Muscle layer of duodenum (tissue), 2 donors: ENCODE measurements at regions not wholly inside any gene's neighbourhood (a gene's known extent, or its start where the extent isn't known, plus 50 kb on each side); places are given as distances from the start of the nearest gene placed in this dataset.
"Not testable (repeated sequence)": the region's sequence is repeated elsewhere in the genome, so short reads cannot be mapped to it uniquely, and the experiment has no call there.

Experiments
- H3K27ac ChIP-seq: one replicate; pipeline ENCODE4 v1.7.0; 2013; ENCODE audit warnings: mild to moderate bottlenecking, low read length
- H3K27me3 ChIP-seq: one replicate; pipeline ENCODE4 v1.7.0; 2013; ENCODE audit warnings: low read depth, mild to moderate bottlenecking, control low read depth, low read length
- H3K36me3 ChIP-seq, 2 donors: one replicate each; pipeline ENCODE4 v1.7.0; 2013; ENCODE audit warnings: low read length in 2 of 2, control low read depth in 1 of 2, mild to moderate bottlenecking in 1 of 2; ENCODE audit not compliant: insufficient read depth in 2 of 2, control insufficient read depth in 1 of 2
- H3K4me1 ChIP-seq, 2 donors: one replicate each; pipeline ENCODE4 v1.7.0; 2013; ENCODE audit warnings: low read length in 2 of 2, mild to moderate bottlenecking in 2 of 2, control low read depth in 1 of 2, moderate library complexity in 1 of 2; ENCODE audit not compliant: insufficient read depth in 2 of 2, control insufficient read depth in 1 of 2
- H3K4me3 ChIP-seq, 2 donors: one replicate each; pipeline ENCODE4 v1.7.0; 2013; ENCODE audit warnings: low read length in 2 of 2, low read depth in 1 of 2, mild to moderate bottlenecking in 1 of 2
- H3K9me3 ChIP-seq, 2 donors: one replicate each; pipeline ENCODE4 v1.7.0; 2013; ENCODE audit warnings: low read length in 2 of 2, control low read depth in 1 of 2, mild to moderate bottlenecking in 1 of 2; ENCODE audit not compliant: control insufficient read depth in 1 of 2
- donor health status: healthy.

- H3K27ac ChIP-seq = no peak overlapping the region
Observed at GRCh38 chr17:21505819-21506815, 130.0 kb downstream of the KCNJ12 start.

GRCh38 chr17:21507806-21508205, 131.6 kb downstream of the KCNJ12 start:
- peaks cover 13% of the 10 kb centered on the region for H3K27me3 ChIP-seq
- H3K4me3 ChIP-seq, H3K36me3 ChIP-seq, H3K9me3 ChIP-seq, H3K4me1 ChIP-seq, H3K27ac ChIP-seq: not testable (repeated sequence)

More at GRCh38 chr17:21505819-21506815, 130.0 kb downstream of the KCNJ12 start:
- H3K4me1 ChIP-seq = no peaks in the 10 kb centered on the region
- no peaks in the 10 kb centered on the region for H3K36me3 ChIP-seq
- no peak overlapping the region for H3K4me3 ChIP-seq
- H3K9me3 ChIP-seq = no peaks in the 10 kb centered on the region
- peaks cover 9% of the 10 kb centered on the region for H3K27me3 ChIP-seq

GRCh38 chr17:21508211-21508610, 132.1 kb downstream of the KCNJ12 start:
- H3K27me3 ChIP-seq = peaks cover 13% of the 10 kb centered on the region
- H3K4me3 ChIP-seq = no peak overlapping the region
- no peaks in the 10 kb centered on the region for H3K4me1 ChIP-seq
- no peaks in the 10 kb centered on the region for H3K36me3 ChIP-seq
- no peak overlapping the region for H3K27ac ChIP-seq
- H3K9me3 ChIP-seq = no peaks in the 10 kb centered on the region

- H3K4me1 ChIP-seq, H3K27ac ChIP-seq, H3K36me3 ChIP-seq, H3K9me3 ChIP-seq, H3K4me3 ChIP-seq: not testable (repeated sequence)
- peaks cover 13% of the 10 kb centered on the region for H3K27me3 ChIP-seq
Observed at GRCh38 chr17:21509356-21509755, 133.2 kb downstream of the KCNJ12 start.

DNA sequence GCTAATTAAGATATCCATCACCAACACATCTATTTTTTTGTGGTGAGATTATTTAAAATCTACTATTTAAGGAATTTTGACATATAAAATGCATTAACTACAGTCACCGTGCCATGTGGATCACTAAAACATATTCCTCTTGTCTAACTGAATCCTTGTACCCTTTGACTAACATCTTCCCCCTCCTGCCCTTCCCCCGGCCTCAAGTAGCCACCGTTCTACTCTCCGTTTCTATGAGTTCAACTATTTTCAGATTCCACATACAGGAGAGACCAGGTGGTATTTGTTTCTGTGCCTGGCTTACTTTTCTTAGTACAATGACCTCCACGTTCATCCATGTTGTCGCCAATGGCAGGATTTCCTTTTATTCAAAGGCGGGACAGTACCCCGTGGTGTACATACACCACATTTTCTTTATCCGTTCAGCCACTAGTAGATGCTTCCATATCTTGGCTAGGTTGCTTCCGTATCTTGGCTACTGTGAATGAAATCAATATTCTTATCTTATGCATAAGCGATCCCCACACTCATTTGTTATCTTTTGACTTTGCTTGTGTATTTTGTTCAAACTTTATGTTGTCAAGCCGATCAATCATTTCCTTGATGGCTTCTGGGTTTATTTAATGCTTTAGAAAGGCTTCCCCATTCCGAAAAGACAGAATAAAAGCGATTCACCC, 134.7 kb downstream of the KCNJ12 start:
- H3K4me1 ChIP-seq = no peaks in the 10 kb centered on the region
- no peaks in the 10 kb centered on the region for H3K9me3 ChIP-seq
- no peak overlapping the region for H3K27ac ChIP-seq
- H3K27me3 ChIP-seq = peaks cover 13% of the 10 kb centered on the region
- peak overlapping the region; percentile 52 to 62 for H3K4me3 ChIP-seq
- no peaks in the 10 kb centered on the region for H3K36me3 ChIP-seq

GRCh38 chr17:21511363-21512195, 135.4 kb downstream of the KCNJ12 start:
- Histone ChIP-seq H3K4me3 (peak overlapping the region; percentile 52 to 62), H3K4me1 (no peaks in the 10 kb centered on the region), H3K27me3 (peaks cover 13% of the 10 kb centered on the region), H3K36me3 (no peaks in the 10 kb centered on the region), H3K9me3 (no peaks in the 10 kb centered on the region), H3K27ac (no peak overlapping the region)

DNA sequence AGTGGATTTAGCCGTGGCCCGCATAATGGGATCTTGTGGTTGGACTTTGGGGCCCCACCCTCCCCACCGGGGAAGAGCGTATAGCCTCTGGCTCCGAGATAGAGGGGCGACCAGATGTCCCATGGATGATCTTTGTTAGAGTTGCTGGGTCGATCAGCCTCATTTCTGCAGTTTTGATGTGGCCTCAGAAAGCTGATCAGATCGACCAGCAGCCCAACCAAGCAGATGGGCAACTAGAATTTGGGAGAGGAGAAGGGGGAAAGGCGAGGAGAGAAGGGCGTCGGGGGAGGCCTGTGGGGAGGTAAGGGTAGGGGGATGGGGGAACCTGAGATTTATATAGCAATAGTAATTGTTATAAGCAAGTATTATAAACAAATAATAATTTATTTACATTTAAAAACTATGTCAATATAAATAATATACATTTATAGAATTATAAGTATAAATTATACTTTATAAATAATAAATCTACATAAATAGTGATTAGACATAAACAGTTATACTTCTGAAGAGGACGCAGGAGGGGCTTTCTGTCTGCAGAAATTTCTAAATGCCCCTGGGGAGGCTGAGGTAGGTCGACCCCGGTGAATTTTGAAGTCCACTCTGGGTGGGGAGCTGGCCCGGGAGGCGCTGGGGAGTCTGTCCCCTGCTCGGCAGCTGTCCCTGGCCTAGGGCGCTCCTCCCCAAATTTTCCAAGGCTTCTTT, 136.3 kb downstream of the KCNJ12 start:
- H3K27ac ChIP-seq = no peak overlapping the region
- H3K27me3 ChIP-seq = peaks cover 13% of the 10 kb centered on the region
- no peaks in the 10 kb centered on the region for H3K9me3 ChIP-seq
- no peaks in the 10 kb centered on the region for H3K36me3 ChIP-seq
- H3K4me1 ChIP-seq = no peaks in the 10 kb centered on the region
- peak overlapping the region in 1 of 2 donors; percentile 16 for H3K4me3 ChIP-seq

DNA sequence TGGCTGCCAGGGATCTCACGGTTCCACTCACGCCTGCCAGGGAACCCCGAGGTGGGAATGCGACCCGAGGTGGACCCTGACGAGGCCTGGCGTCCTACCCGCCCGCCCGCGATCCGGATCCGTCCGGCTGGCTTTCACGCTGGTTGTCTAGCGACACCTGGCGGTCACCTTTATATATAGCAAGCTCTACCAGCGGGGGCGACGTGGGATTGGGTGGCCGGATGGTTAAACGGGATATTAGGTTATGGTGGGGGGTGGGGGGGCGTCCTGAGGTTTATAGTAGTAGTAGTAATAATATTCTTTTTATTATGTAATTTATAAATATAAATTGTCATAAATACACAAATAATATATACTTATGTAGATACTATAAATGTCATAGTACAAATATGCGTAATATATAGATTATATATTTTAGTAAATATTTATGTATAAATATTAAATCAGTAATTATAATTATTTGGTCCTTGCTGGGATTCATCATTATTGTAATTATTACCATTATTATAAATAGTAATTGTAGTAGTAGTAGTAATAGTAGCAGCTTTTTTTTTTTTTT, 136.9 kb downstream of the KCNJ12 start:
- Histone ChIP-seq H3K36me3 (no peaks in the 10 kb centered on the region), H3K4me1 (no peaks in the 10 kb centered on the region), H3K27me3 (peaks cover 13% of the 10 kb centered on the region), H3K27ac (no peak overlapping the region), H3K4me3 (peak overlapping the region in 1 of 2 donors; percentile 16), H3K9me3 (no peaks in the 10 kb centered on the region)

DNA sequence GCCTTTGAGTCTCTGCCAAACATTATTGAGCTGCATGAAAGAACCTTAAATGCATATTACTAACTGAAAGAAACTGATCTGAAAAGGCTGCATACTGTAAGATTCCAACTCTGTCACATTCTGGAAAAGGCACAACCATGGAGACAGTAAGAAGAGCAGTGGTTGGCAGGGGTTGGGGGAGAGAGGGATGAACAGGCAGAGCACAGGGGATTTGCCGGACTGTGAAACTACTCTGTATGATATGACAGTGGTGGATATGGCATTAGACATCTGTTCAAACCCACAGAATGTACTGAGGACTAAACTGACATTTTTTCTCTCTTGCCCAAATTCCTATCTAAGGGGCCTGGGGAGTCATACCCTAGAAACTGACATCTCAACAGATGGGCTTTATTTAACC, 138.4 kb downstream of the KCNJ12 start:
- H3K4me1 ChIP-seq, H3K36me3 ChIP-seq, H3K27ac ChIP-seq, H3K9me3 ChIP-seq, H3K4me3 ChIP-seq, H3K27me3 ChIP-seq: not testable (repeated sequence)

- H3K4me3 ChIP-seq = no peak overlapping the region
- no peaks in the 10 kb centered on the region for H3K36me3 ChIP-seq
- H3K4me1 ChIP-seq = no peaks in the 10 kb centered on the region
- no peaks in the 10 kb centered on the region for H3K27me3 ChIP-seq
- H3K9me3 ChIP-seq = no peaks in the 10 kb centered on the region
- H3K27ac ChIP-seq = no peak overlapping the region
Observed at GRCh38 chr17:21517538-21518293, 141.6 kb downstream of the KCNJ12 start.
